CD4-positive, alpha-beta T cell treated with Interleukin-17A for 1 hour (primary cell): ENCODE measurements at regions not wholly inside any gene's neighbourhood (a gene's known extent, or its start where the extent isn't known, plus 50 kb on each side); places are given as distances from the start of the nearest gene placed in this dataset.

Experiments used
- DNase-seq: peaks from one replicate; pipeline ENCODE4 v3.0.0-alpha.2; 2020

DNA sequence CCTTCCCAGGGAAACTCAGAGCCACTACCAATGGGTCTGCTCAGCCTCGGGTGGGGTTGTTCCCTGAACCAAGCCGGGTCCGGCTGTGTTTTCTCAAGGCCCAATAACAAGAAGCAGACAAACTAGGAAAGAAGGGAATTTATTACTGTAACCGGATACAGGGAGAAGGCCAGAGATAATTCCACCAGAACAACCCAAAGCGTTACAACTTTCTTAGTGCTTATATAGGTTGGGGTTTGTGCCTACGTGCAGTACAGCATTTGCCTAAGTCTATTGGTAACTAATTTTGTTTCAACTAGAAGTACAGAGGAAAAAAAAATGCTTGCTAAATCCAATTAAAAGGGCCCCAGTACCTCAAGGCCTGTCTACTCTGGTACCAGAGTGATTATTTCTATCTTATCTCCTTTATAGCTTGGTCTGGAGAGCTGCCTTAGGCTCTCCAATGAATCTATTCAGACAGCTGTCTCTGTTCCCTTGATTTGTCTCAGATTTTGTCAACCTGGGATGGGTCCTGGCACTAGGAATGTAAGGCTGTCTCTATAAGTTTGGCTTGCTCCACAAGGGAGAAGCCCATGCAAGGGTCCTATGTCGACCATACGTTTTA lies 57.3 kb upstream of the CCDC190 start:
- no peak for DNase-seq

- DNase-seq: no peak
Observed at GRCh38 chr1:162916821-162917613, 56.0 kb upstream of the CCDC190 start.

DNA sequence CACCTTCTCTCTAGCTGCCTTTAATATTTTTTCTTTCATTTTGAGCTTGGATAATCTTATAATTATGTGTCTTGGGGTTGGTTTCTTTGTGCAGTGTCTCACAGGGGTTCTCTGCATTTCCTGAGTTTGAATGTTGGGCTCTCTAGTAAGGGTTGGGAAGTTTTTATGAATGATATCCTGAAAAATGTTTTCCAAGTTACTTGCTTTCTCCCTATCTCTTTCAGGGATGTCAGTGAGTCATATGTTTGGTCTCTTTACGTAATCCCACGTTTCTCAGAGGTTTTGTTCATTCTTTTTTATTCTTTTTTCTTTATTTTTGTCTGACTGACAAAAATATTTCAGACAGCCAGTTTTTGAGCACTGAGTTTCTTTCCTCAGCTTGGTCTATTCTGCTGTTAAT lies 55.4 kb upstream of the CCDC190 start:
- DNase-seq: no peak

GRCh38 chr1:162914601-162915000 lies 53.6 kb upstream of the CCDC190 start:
- DNase-seq: no peak

DNA sequence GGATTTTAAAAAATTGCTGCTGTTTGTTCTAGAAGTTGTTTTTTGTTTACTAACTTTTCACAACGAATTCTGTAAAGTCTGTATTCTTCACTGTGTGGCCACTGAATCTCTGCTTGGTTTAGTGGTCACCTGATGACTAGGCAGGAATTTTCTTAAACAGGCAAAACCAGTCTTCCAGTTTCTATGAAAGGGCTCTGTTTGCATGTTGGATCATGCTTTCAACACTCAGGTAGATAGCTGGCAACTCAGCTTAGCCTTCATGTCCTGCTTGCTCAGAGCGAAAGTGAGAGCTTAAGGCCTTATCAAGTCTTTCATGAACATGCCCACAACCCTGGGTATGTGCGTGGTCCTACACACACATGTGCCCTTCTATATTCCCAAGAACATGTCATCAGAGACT lies 52.4 kb upstream of the CCDC190 start:
- no peak for DNase-seq

DNA sequence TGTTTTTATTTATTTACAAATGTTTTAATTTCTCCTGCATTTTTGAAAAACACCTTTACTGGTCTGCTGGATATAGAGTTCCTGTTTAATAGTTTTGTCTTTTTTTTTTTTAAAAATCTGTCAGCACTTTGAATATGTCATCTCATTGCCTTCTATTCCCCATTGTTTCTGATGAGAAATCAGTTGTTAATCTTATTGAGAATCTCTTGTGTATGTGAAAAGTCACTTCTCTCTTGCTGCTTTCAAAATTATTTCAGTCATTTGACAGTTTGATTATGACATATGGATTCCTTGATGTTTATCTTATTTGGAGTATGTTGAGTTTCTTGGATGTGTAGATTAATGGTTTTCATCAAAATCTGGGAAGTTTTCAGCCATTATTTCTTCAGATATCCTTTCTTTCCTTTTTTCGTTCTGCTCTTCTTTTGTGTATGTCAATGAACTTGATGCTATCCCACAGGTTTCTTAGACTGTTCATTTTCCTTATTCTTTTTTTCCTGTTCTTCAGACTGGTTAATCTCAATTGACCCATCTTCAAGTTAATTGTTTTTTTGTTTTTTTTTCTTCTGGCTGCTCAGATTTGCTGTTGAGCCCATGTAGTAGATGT lies 51.2 kb upstream of the CCDC190 start:
- DNase-seq: no peak
